ENCODE measurements at regions not wholly inside any gene's neighbourhood (a gene's known extent, or its start where the extent isn't known, plus 50 kb on each side); places are given as distances from the start of the nearest gene placed in this dataset.

DNA sequence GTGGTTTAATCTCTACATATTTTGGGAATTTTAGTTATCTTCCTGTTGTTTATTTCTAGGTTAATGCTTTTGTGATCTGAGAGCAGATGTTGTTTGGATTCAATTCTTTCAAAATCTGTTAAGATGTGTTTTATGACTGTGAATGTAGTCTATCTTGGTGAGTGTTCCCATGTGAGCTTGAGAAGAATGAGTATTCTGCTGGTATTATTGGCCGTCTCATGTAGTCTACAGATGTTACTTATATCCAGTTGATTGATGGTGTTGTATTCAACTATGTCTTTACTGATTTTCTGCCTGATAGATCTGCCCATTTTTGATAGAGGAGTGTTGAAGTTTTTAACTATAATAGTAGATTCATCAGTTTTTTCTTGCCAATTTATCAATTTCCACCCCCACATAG is 141.4 kb upstream of the FOXP2 start:
- no peak for TF ChIP-seq EZH2 (IDR thresholded peaks at IDR 0.05; ENCODE audit: borderline replicate concordance, low read length)
- TF ChIP-seq, protein P1, sequence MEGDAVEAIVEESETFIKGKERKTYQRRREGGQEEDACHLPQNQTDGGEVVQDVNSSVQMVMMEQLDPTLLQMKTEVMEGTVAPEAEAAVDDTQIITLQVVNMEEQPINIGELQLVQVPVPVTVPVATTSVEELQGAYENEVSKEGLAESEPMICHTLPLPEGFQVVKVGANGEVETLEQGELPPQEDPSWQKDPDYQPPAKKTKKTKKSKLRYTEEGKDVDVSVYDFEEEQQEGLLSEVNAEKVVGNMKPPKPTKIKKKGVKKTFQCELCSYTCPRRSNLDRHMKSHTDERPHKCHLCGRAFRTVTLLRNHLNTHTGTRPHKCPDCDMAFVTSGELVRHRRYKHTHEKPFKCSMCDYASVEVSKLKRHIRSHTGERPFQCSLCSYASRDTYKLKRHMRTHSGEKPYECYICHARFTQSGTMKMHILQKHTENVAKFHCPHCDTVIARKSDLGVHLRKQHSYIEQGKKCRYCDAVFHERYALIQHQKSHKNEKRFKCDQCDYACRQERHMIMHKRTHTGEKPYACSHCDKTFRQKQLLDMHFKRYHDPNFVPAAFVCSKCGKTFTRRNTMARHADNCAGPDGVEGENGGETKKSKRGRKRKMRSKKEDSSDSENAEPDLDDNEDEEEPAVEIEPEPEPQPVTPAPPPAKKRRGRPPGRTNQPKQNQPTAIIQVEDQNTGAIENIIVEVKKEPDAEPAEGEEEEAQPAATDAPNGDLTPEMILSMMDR (conservative IDR thresholded peaks at IDR 0.05 in 1 of 2, IDR thresholded peaks at IDR 0.05 in 1 of 2; ENCODE audit: extremely low read depth in 1 of 2, insufficient read depth in 1 of 2, low read depth in 1 of 2, low read length in 2 of 2) = no peak
